ENCODE measurements at regions not wholly inside any gene's neighbourhood (a gene's known extent, or its start where the extent isn't known, plus 50 kb on each side); places are given as distances from the start of the nearest gene placed in this dataset.

GRCh38 chr20:40631119-40631631 is 57.9 kb downstream of the MAFB start:
- H3K4me1 ChIP-seq (ENCODE audit: insufficient read depth, low read length), result no peaks in the 10 kb centered on the region
- H3K27me3 ChIP-seq (ENCODE audit: control insufficient read depth in 1 of 2, insufficient read depth in 2 of 2, low read length in 2 of 2), result peaks cover 4% of the 10 kb centered on the region in 2 experiments
- H3K36me3 Mint-ChIP-seq (ENCODE audit: low read depth), result no peaks in the 10 kb centered on the region
- ATAC-seq (ENCODE audit: poor library complexity) (no peak), DNase-seq (no peak)
- H3K27ac Mint-ChIP-seq, result no peak overlapping the region
- no peak overlapping the region for H3K4me3 Mint-ChIP-seq
- H3K9me3 Mint-ChIP-seq, result peaks cover 2% of the 10 kb centered on the region
- no peak overlapping the region for H3K27ac ChIP-seq (ENCODE audit: low read depth in 1 of 2, low read length in 2 of 2)
- H3K4me3 ChIP-seq (ENCODE audit: low read length), result no peak overlapping the region
- TF ChIP-seq CTCF (IDR thresholded peaks at IDR 0.05), result no peak
- ChIA-PET POLR2A (no interaction called here), CTCF (no interaction called here)
- no peaks in the 10 kb centered on the region for H3K4me1 Mint-ChIP-seq (ENCODE audit: low read depth)
- H3K9me3 ChIP-seq (ENCODE audit: control insufficient read depth in 1 of 2, insufficient read depth in 1 of 2, low read length in 2 of 2), result no peaks in the 10 kb centered on the region
- peaks cover 7% of the 10 kb centered on the region for H3K27me3 Mint-ChIP-seq
- intact Hi-C loops (cut with DNase I, micrococcal nuclease), result no loop called here
- H3K36me3 ChIP-seq (ENCODE audit: insufficient read depth, low read length), result no peaks in the 10 kb centered on the region

GRCh38 chr20:40630713-40631112 is 58.3 kb downstream of the MAFB start:
- no peak overlapping the region for H3K27ac Mint-ChIP-seq
- H3K4me1 Mint-ChIP-seq (ENCODE audit: low read depth), result no peaks in the 10 kb centered on the region
- Histone ChIP-seq H3K36me3 (ENCODE audit: insufficient read depth, low read length) (no peaks in the 10 kb centered on the region), H3K4me3 (ENCODE audit: low read length) (no peak overlapping the region), H3K27ac (ENCODE audit: low read depth in 1 of 2, low read length in 2 of 2) (no peak overlapping the region), H3K4me1 (ENCODE audit: insufficient read depth, low read length) (no peaks in the 10 kb centered on the region), H3K9me3 (ENCODE audit: control insufficient read depth in 1 of 2, insufficient read depth in 1 of 2, low read length in 2 of 2) (no peaks in the 10 kb centered on the region), H3K27me3 (ENCODE audit: control insufficient read depth in 1 of 2, insufficient read depth in 2 of 2, low read length in 2 of 2) (peaks cover 4% of the 10 kb centered on the region in 2 experiments)
- POLR2A ChIA-PET, result no interaction called here
- H3K4me3 Mint-ChIP-seq, result no peak overlapping the region
- intact Hi-C loops (cut with DNase I, micrococcal nuclease), result no loop called here
- CTCF ChIA-PET, result no interaction called here
- H3K27me3 Mint-ChIP-seq, result peaks cover 7% of the 10 kb centered on the region
- TF ChIP-seq CTCF (IDR thresholded peaks at IDR 0.05), result no peak
- DNase-seq, result no peak
- peaks cover 5% of the 10 kb centered on the region for H3K9me3 Mint-ChIP-seq
- no peaks in the 10 kb centered on the region for H3K36me3 Mint-ChIP-seq (ENCODE audit: low read depth)
- no peak for ATAC-seq (ENCODE audit: poor library complexity)

- intact Hi-C loops (cut with DNase I, micrococcal nuclease), result no loop called here
- no peaks in the 10 kb centered on the region for H3K9me3 ChIP-seq (ENCODE audit: control insufficient read depth in 1 of 2, insufficient read depth in 1 of 2, low read length in 2 of 2)
- no peak overlapping the region for H3K4me3 ChIP-seq (ENCODE audit: low read length)
- peaks cover 5% of the 10 kb centered on the region for H3K9me3 Mint-ChIP-seq
- no peaks in the 10 kb centered on the region for H3K4me1 Mint-ChIP-seq (ENCODE audit: low read depth)
- TF ChIP-seq CTCF (IDR thresholded peaks at IDR 0.05), result no peak
- ChIA-PET CTCF (no interaction called here), POLR2A (no interaction called here)
- H3K4me3 Mint-ChIP-seq, result no peak overlapping the region
- no peaks in the 10 kb centered on the region for H3K4me1 ChIP-seq (ENCODE audit: insufficient read depth, low read length)
- no peaks in the 10 kb centered on the region for H3K36me3 ChIP-seq (ENCODE audit: insufficient read depth, low read length)
- H3K36me3 Mint-ChIP-seq (ENCODE audit: low read depth), result no peaks in the 10 kb centered on the region
- ATAC-seq (ENCODE audit: poor library complexity) (no peak), DNase-seq (no peak)
- H3K27ac Mint-ChIP-seq, result no peak overlapping the region
- H3K27me3 Mint-ChIP-seq, result peaks cover 5% of the 10 kb centered on the region
- H3K27me3 ChIP-seq (ENCODE audit: control insufficient read depth in 1 of 2, insufficient read depth in 2 of 2, low read length in 2 of 2), result peaks cover 4% of the 10 kb centered on the region in 2 experiments
- H3K27ac ChIP-seq (ENCODE audit: low read depth in 1 of 2, low read length in 2 of 2), result no peak overlapping the region
Observed at GRCh38 chr20:40630099-40630498, 58.9 kb downstream of the MAFB start.
